NT2/D1 (cell line): ENCODE measurements at regions not wholly inside any gene's neighbourhood (a gene's known extent, or its start where the extent isn't known, plus 50 kb on each side); places are given as distances from the start of the nearest gene placed in this dataset.

Experiments
- SUZ12 ChIP-seq: IDR thresholded peaks from 2 replicates; pipeline ENCODE4 v1.6.1; 2011; ENCODE audit not compliant: insufficient read length, insufficient read depth; ENCODE audit errors: extremely low read depth
- YY1 ChIP-seq: IDR thresholded peaks from 2 replicates; pipeline ENCODE4 v1.6.1; 2011; ENCODE audit not compliant: insufficient read length, insufficient read depth
- ZNF274 ChIP-seq: IDR thresholded peaks from 2 replicates; pipeline ENCODE4 v1.6.1; 2011; ENCODE audit warnings: mild to moderate bottlenecking, low read depth, low read length

DNA sequence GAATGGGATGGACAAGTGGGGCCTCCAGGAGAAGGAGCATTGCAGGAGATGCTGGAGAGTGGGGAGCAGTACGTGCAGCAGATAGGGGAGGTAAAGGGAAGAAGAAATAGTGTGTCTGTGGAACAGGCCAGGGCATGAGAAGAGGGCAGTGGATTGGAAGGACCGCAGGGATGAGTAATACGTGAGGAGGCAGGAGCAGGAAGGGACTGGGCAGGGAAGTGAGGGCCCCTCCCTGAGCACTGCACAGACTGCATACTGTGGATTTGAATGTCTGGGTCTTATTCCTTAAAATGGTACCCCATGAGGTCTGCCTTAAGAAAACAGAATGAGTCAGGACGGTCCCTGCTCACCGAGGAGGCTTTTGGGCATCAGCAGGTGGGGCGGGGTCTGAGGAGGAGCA lies 210.0 kb upstream of the NDN start:
- TF ChIP-seq ZNF274: no peak
- TF ChIP-seq SUZ12: no peak
- no peak for TF ChIP-seq YY1
